Upper lobe of left lung (tissue), 6 donors: ENCODE measurements at regions not wholly inside any gene's neighbourhood (a gene's known extent, or its start where the extent isn't known, plus 50 kb on each side); places are given as distances from the start of the nearest gene placed in this dataset.
A peak's percentile ranks its signal among the peaks of the same experiment; 100 is the strongest.

Source experiments
- ATAC-seq, 2 donors: fragments of 200-7000 bp; cut with Tn5 transposase; one replicate each; pipeline ENCODE4 v1.9.1; 2022; ENCODE audit warnings: mild to moderate bottlenecking in 2 of 2, moderate library complexity in 2 of 2; ENCODE audit not compliant: low FRiP score in 2 of 2
- DNase-seq, 2 donors: peaks; one replicate each; pipeline ENCODE4 v3.0.0-alpha.2; 2019 to 2020
- H3K27ac ChIP-seq, 4 donors: fragments of 200-600 bp; sonication (generic); one replicate each; pipeline ENCODE4 v1.5.1; 2016 to 2019
- H3K27me3 ChIP-seq, 4 donors: fragments of 200-600 bp; sonication (generic); one replicate each; pipeline ENCODE4 v1.5.1; 2017 to 2019
- H3K36me3 ChIP-seq, 4 donors: fragments of 200-600 bp; sonication (generic); one replicate each; pipeline ENCODE4 v1.5.1; 2016 to 2019
- H3K4me1 ChIP-seq, 4 donors: fragments of 200-600 bp; sonication (generic); one replicate each; pipeline ENCODE4 v1.5.1; 2018 to 2019
- H3K4me3 ChIP-seq, 4 donors: fragments of 200-600 bp; sonication (generic); one replicate each; pipeline ENCODE4 v1.5.1; 2017 to 2019; ENCODE audit warnings: mild to moderate bottlenecking in 2 of 4, moderate library complexity in 1 of 4
- H3K9me3 ChIP-seq, 4 donors: fragments of 200-600 bp; sonication (generic); one replicate each; pipeline ENCODE4 v1.5.1; 2018 to 2019
- EP300 ChIP-seq, 4 donors: sonication (generic); formaldehyde crosslinking; IDR thresholded peaks; one replicate each; pipeline ENCODE4 v1.5.1; 2017; ENCODE audit warnings: antibody characterized with exemption in 4 of 4, control low read depth in 2 of 4
- POLR2A ChIP-seq, 4 donors: fragments of 450-650 bp; IDR thresholded peaks; one replicate each; pipeline ENCODE4 v1.5.1; 2016 to 2017; ENCODE audit warnings: antibody characterized with exemption in 4 of 4, mild to moderate bottlenecking in 2 of 4
- POLR2AphosphoS5 ChIP-seq, 2 donors: sonication (generic); formaldehyde crosslinking; IDR thresholded peaks; one replicate each; pipeline ENCODE4 v1.5.1; 2017; ENCODE audit warnings: antibody characterized with exemption in 2 of 2
- WGBS, 2 donors: methylation state at CpG; one replicate each; pipeline ENCODE4 v1.1.5; 2017 to 2018; 5-methylcytosine and 5-hydroxymethylcytosine counted together
- TF ChIP-seq, protein P1 (sequence below), 6 experiments: fragments of 450-650 bp in 4 of 6; fragments of 200-600 bp in 2 of 6; sonication (generic) in 2 of 6; IDR thresholded peaks; one replicate each; pipeline ENCODE4 v1.5.1; 2016 to 2019; ENCODE audit warnings: antibody characterized with exemption in 6 of 6
- donor health status: DM: no; HTN: no; CAD: no; lungs with moderate emphysema.
- donor health status: DM: no; HTN: yes; CAD: no; lungs with severe emphysema.

DNA sequence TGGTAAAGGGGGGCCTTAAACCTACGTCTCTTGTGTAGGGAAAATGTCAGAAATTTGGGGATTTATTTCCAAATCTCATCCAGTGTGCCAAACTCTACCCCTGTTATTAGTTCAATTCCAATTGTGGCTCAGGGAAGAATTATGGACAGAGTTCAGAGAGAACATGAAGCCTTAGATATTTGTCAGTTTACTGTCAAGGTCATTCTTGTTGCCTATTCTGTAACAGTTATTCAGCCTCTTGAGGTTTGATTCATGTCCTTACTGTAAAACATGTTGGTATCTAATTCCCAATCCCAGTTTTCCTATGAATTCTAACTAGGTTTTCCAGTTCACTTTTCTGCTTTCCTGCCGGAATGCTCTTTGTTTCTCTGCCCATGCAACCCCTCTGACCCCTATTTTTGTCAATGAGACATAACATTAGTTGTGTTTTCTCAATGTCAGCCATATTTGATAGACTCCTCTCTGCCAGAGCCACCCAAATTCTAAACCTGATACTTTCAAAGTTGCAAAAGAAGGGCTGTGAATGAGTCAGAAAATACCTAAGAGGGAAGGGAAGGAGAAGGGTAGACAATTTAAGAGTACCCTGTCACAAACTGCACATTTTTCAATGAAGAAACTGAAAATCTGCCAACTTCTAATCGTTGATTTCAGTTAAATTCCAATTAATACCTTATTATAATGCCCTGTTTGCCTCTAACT is 52.4 kb downstream of the ATOSA start:
- H3K9me3 ChIP-seq = no peaks in the 10 kb centered on the region
- WGBS, 2 donors = 93 to 94% methylated on average over 3 of the region's 3 CpGs
- H3K4me1 ChIP-seq = peaks cover 0 to 6% (median under 1%) of the 10 kb centered on the region in 4 donors
- ATAC-seq (no peak), DNase-seq (no peak)
- TF ChIP-seq POLR2A (IDR thresholded peaks at IDR 0.05) (no peak), EP300 (IDR thresholded peaks at IDR 0.05) (no peak), POLR2AphosphoS5 (IDR thresholded peaks at IDR 0.05) (no peak)
- TF ChIP-seq, protein P1, sequence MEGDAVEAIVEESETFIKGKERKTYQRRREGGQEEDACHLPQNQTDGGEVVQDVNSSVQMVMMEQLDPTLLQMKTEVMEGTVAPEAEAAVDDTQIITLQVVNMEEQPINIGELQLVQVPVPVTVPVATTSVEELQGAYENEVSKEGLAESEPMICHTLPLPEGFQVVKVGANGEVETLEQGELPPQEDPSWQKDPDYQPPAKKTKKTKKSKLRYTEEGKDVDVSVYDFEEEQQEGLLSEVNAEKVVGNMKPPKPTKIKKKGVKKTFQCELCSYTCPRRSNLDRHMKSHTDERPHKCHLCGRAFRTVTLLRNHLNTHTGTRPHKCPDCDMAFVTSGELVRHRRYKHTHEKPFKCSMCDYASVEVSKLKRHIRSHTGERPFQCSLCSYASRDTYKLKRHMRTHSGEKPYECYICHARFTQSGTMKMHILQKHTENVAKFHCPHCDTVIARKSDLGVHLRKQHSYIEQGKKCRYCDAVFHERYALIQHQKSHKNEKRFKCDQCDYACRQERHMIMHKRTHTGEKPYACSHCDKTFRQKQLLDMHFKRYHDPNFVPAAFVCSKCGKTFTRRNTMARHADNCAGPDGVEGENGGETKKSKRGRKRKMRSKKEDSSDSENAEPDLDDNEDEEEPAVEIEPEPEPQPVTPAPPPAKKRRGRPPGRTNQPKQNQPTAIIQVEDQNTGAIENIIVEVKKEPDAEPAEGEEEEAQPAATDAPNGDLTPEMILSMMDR (IDR thresholded peaks at IDR 0.05) = no peak
- no peak overlapping the region for H3K4me3 ChIP-seq
- no peak overlapping the region for H3K27ac ChIP-seq
- H3K36me3 ChIP-seq = peaks cover 0 to 41% (median 3%) of the 10 kb centered on the region in 4 donors
- H3K27me3 ChIP-seq = no peaks in the 10 kb centered on the region

- DNase-seq = no peak
- Histone ChIP-seq H3K27ac (no peak overlapping the region), H3K4me1 (no peaks in the 10 kb centered on the region), H3K9me3 (no peaks in the 10 kb centered on the region), H3K27me3 (no peaks in the 10 kb centered on the region), H3K36me3 (peaks cover 0 to 37% (median 8%) of the 10 kb centered on the region in 4 donors), H3K4me3 (no peak overlapping the region)
- 95 to 97% methylated on average over 1 of the region's 1 CpG for whole genome bisulfite sequencing, 2 donors
- TF ChIP-seq POLR2AphosphoS5 (IDR thresholded peaks at IDR 0.05) = no peak
- TF ChIP-seq, protein P1 (IDR thresholded peaks at IDR 0.05) = no peak
- no peak for TF ChIP-seq POLR2A (IDR thresholded peaks at IDR 0.05)
- TF ChIP-seq EP300 (IDR thresholded peaks at IDR 0.05) = no peak
- no peak for ATAC-seq
Observed at GRCh38 chr15:52624262-52624661, 54.9 kb downstream of the ATOSA start.

GRCh38 chr15:52622791-52623190 is 54.0 kb upstream of the ARPP19 start:
- H3K27ac ChIP-seq = no peak overlapping the region
- no peak for ATAC-seq
- no peaks in the 10 kb centered on the region for H3K9me3 ChIP-seq
- 92 to 96% methylated on average over 4 of the region's 4 CpGs for WGBS, 2 donors
- no peak for DNase-seq
- no peaks in the 10 kb centered on the region for H3K27me3 ChIP-seq
- peaks cover 0 to 41% (median 8%) of the 10 kb centered on the region in 4 donors for H3K36me3 ChIP-seq
- no peak overlapping the region for H3K4me3 ChIP-seq
- H3K4me1 ChIP-seq = no peaks in the 10 kb centered on the region
- TF ChIP-seq EP300 (IDR thresholded peaks at IDR 0.05) (no peak), POLR2A (IDR thresholded peaks at IDR 0.05) (no peak), POLR2AphosphoS5 (IDR thresholded peaks at IDR 0.05) (no peak)
- TF ChIP-seq, protein P1 (IDR thresholded peaks at IDR 0.05) = no peak

GRCh38 chr15:52620496-52620895 is 51.7 kb upstream of the ARPP19 start:
- ATAC-seq = no peak
- WGBS, 2 donors = 81 to 90% methylated on average over 4 of the region's 4 CpGs
- no peak for DNase-seq
- TF ChIP-seq POLR2A (IDR thresholded peaks at IDR 0.05) (no peak), EP300 (IDR thresholded peaks at IDR 0.05) (no peak), POLR2AphosphoS5 (IDR thresholded peaks at IDR 0.05) (no peak)
- TF ChIP-seq, protein P1 (IDR thresholded peaks at IDR 0.05) = no peak
- Histone ChIP-seq H3K27ac (peak overlapping the region in 1 of 4 donors; percentile 33), H3K9me3 (no peaks in the 10 kb centered on the region), H3K4me1 (peaks cover 0 to 6% (median 5%) of the 10 kb centered on the region in 4 donors), H3K27me3 (no peaks in the 10 kb centered on the region), H3K36me3 (peaks cover 0 to 41% (median 8%) of the 10 kb centered on the region in 4 donors), H3K4me3 (no peak overlapping the region)
